NT2/D1 (cell line): ENCODE measurements at regions not wholly inside any gene's neighbourhood (a gene's known extent, or its start where the extent isn't known, plus 50 kb on each side); places are given as distances from the start of the nearest gene placed in this dataset.

ENCODE experiments used
- DNase-seq: peaks from one replicate; pipeline ENCODE4 v3.0.0-alpha.2; 2011; ENCODE audit warnings: low read depth, low spot score
- H3K27me3 ChIP-seq: 2 replicates; pipeline ENCODE4 v1.6.0; 2011; ENCODE audit warnings: mild to moderate bottlenecking; ENCODE audit not compliant: insufficient read length, insufficient read depth
- H3K36me3 ChIP-seq: 2 replicates; pipeline ENCODE4 v1.6.1; 2011; ENCODE audit warnings: mild to moderate bottlenecking, low read length, mixed read lengths; ENCODE audit not compliant: insufficient read depth, insufficient read length
- H3K4me1 ChIP-seq: 2 replicates; pipeline ENCODE4 v1.5.1; 2011; ENCODE audit not compliant: insufficient read depth, insufficient read length
- H3K4me3 ChIP-seq: 2 replicates; pipeline ENCODE4 v1.5.1; 2011; ENCODE audit warnings: low read depth; ENCODE audit not compliant: insufficient read length
- H3K9ac ChIP-seq: 2 replicates; pipeline ENCODE4 v1.6.0; 2011; ENCODE audit warnings: low read depth; ENCODE audit not compliant: insufficient read length
- H3K9me3 ChIP-seq: 2 replicates; pipeline ENCODE4 v1.5.1; 2011; ENCODE audit warnings: mild to moderate bottlenecking, low read length; ENCODE audit not compliant: insufficient read depth
- SUZ12 ChIP-seq: IDR thresholded peaks from 2 replicates; pipeline ENCODE4 v1.6.1; 2011; ENCODE audit not compliant: insufficient read length, insufficient read depth; ENCODE audit errors: extremely low read depth
- YY1 ChIP-seq: IDR thresholded peaks from 2 replicates; pipeline ENCODE4 v1.6.1; 2011; ENCODE audit not compliant: insufficient read length, insufficient read depth
- ZNF274 ChIP-seq: IDR thresholded peaks from 2 replicates; pipeline ENCODE4 v1.6.1; 2011; ENCODE audit warnings: mild to moderate bottlenecking, low read depth, low read length

GRCh38 chr16:85319208-85319983 lies 207.1 kb upstream of the CIBAR2 start:
- Histone ChIP-seq H3K27me3 (no peaks in the 10 kb centered on the region), H3K4me3 (no peak overlapping the region), H3K9ac (no peak overlapping the region), H3K9me3 (0 out of 2 replicates have a peak, but pooled peaks cover 4% of the 10 kb centered on the region), H3K4me1 (peaks cover 38% of the 10 kb centered on the region), H3K36me3 (no peaks in the 10 kb centered on the region)
- no peak for DNase-seq
- TF ChIP-seq ZNF274 (no peak), SUZ12 (no peak), YY1 (no peak)

GRCh38 chr16:85319984-85320440 lies 207.7 kb upstream of the CIBAR2 start:
- no peak overlapping the region for H3K9ac ChIP-seq

GRCh38 chr16:85320677-85321385 lies 208.6 kb upstream of the CIBAR2 start:
- Histone ChIP-seq H3K9ac (no peak overlapping the region), H3K36me3 (no peaks in the 10 kb centered on the region), H3K27me3 (no peaks in the 10 kb centered on the region), H3K4me1 (peaks cover 29% of the 10 kb centered on the region), H3K9me3 (0 out of 2 replicates have a peak, but pooled peaks cover 4% of the 10 kb centered on the region), H3K4me3 (no peak overlapping the region)
- no peak for TF ChIP-seq ZNF274
- TF ChIP-seq SUZ12 = no peak
- TF ChIP-seq YY1 = no peak
- DNase-seq = no peak

More at GRCh38 chr16:85319984-85320440, 207.7 kb upstream of the CIBAR2 start:
- TF ChIP-seq YY1 (no peak), ZNF274 (no peak), SUZ12 (no peak)
- Histone ChIP-seq H3K4me1 (peaks cover 33% of the 10 kb centered on the region), H3K4me3 (no peak overlapping the region), H3K27me3 (no peaks in the 10 kb centered on the region), H3K36me3 (no peaks in the 10 kb centered on the region), H3K9me3 (0 out of 2 replicates have a peak, but pooled peaks cover 4% of the 10 kb centered on the region)
- DNase-seq = no peak

GRCh38 chr16:85321509-85322271 lies 209.4 kb upstream of the CIBAR2 start:
- no peaks in the 10 kb centered on the region for H3K36me3 ChIP-seq
- no peak for DNase-seq
- H3K9me3 ChIP-seq = 0 out of 2 replicates have a peak, but pooled peaks cover 4% of the 10 kb centered on the region
- H3K9ac ChIP-seq = peak overlapping the region; percentile 53
- H3K4me1 ChIP-seq = peaks cover 23% of the 10 kb centered on the region
- H3K27me3 ChIP-seq = no peaks in the 10 kb centered on the region
- TF ChIP-seq YY1 (no peak), ZNF274 (no peak), SUZ12 (no peak)
- no peak overlapping the region for H3K4me3 ChIP-seq

GRCh38 chr16:85323230-85323960 lies 211.1 kb upstream of the CIBAR2 start:
- no peak for DNase-seq
- Histone ChIP-seq H3K36me3 (no peaks in the 10 kb centered on the region), H3K9ac (peak overlapping the region; percentile 37), H3K27me3 (no peaks in the 10 kb centered on the region), H3K4me1 (peaks cover 17% of the 10 kb centered on the region), H3K9me3 (0 out of 2 replicates have a peak, but pooled peaks cover 4% of the 10 kb centered on the region), H3K4me3 (no peak overlapping the region)
- no peak for TF ChIP-seq SUZ12

GRCh38 chr16:85323961-85324253 lies 211.6 kb upstream of the CIBAR2 start:
- TF ChIP-seq SUZ12 (no peak), YY1 (no peak), ZNF274 (no peak)
- Histone ChIP-seq H3K4me3 (no peak overlapping the region), H3K9me3 (0 out of 2 replicates have a peak, but pooled peaks cover 4% of the 10 kb centered on the region), H3K4me1 (peaks cover 14% of the 10 kb centered on the region), H3K27me3 (no peaks in the 10 kb centered on the region), H3K9ac (no peak overlapping the region), H3K36me3 (no peaks in the 10 kb centered on the region)
- no peak for DNase-seq
